Omental fat pad (tissue), 3 donors: ENCODE measurements at regions not wholly inside any gene's neighbourhood (a gene's known extent, or its start where the extent isn't known, plus 50 kb on each side); places are given as distances from the start of the nearest gene placed in this dataset.

ENCODE experiments used
- ATAC-seq: fragments of 150-250 bp; one replicate; pipeline ENCODE4 v1.9.1; 2016; ENCODE audit warnings: mild to moderate bottlenecking, moderate library complexity; ENCODE audit not compliant: low FRiP score
- DNase-seq: peaks from one replicate; pipeline ENCODE4 v3.0.0-alpha.2; 2019; ENCODE audit warnings: low spot score
- TF ChIP-seq, protein P1 (sequence below), 3 donors: fragments of 450-650 bp; IDR thresholded peaks; one replicate each; pipeline ENCODE4 v1.5.1; 2016 to 2017; ENCODE audit warnings: antibody characterized with exemption in 3 of 3, mild to moderate bottlenecking in 3 of 3, moderate library complexity in 2 of 3

DNA sequence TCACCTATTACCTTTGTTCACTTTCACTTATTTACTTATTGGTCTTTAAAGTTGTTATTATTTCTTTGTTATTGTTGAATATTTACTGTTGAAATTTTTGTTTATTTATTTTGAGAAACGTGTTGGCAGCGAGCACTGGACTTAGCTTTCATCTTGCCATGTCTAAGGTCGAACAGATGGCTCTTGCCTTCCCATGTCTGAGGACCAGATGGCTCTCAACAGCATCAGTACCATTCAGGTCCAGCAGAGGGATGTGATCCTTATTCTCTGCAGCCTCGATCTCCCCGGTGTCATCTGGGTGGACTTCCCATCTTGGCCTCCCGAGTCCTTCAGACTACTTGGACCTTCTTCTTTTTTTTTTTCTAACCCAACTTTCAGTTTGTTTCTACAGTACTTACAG is 1437.6 kb downstream of the UQCRFS1 start:
- DNase-seq (no peak), ATAC-seq (no peak)
- TF ChIP-seq, protein P1, sequence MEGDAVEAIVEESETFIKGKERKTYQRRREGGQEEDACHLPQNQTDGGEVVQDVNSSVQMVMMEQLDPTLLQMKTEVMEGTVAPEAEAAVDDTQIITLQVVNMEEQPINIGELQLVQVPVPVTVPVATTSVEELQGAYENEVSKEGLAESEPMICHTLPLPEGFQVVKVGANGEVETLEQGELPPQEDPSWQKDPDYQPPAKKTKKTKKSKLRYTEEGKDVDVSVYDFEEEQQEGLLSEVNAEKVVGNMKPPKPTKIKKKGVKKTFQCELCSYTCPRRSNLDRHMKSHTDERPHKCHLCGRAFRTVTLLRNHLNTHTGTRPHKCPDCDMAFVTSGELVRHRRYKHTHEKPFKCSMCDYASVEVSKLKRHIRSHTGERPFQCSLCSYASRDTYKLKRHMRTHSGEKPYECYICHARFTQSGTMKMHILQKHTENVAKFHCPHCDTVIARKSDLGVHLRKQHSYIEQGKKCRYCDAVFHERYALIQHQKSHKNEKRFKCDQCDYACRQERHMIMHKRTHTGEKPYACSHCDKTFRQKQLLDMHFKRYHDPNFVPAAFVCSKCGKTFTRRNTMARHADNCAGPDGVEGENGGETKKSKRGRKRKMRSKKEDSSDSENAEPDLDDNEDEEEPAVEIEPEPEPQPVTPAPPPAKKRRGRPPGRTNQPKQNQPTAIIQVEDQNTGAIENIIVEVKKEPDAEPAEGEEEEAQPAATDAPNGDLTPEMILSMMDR (IDR thresholded peaks at IDR 0.05) = no peak

- DNase-seq (no peak), ATAC-seq (no peak)
- TF ChIP-seq, protein P1 (IDR thresholded peaks at IDR 0.05) = no peak
These were observed 1438.1 kb downstream of the UQCRFS1 start for GRCh38 chr19:27774827-27775226.

GRCh38 chr19:27774337-27774736 is 1438.6 kb downstream of the UQCRFS1 start:
- ATAC-seq (no peak), DNase-seq (no peak)
- TF ChIP-seq, protein P1 (IDR thresholded peaks at IDR 0.05) = no peak

DNA sequence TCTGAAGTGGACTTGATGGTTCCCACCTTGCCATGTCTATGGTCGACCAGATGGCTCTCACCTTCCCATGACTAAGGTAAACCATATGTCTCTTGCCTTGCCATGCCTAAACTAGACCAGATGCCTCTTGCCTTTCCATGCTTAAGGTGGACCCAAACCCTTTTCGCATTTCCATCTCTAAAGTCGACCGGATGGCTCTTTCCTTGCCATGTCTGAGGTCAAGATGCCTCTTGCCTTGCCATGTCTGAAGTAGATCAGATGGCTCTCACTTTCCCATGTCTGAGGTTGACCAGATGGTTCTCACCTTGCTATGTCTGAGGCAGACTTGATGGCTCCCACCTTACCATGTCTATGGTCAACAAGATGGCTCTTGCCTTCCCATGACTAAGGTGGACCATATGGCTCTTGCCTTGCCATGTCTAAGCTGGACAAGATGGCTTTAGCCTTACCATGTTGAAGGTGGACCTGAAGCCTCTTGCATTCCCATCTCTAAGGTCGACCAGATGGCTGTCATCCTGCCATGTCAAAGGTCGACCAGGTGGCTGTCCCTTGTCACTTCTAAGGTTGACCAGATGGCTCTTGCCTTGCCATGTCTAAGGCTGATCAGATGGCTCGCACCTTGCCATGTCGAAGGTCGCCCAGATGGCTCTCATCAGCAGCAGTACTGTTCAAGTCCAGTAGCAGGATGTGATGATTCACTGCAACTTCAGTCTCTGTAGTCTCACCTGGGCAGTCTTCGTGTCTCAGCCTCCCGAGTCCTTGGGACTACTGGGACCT is 1439.4 kb downstream of the UQCRFS1 start:
- DNase-seq (no peak), ATAC-seq (no peak)
- TF ChIP-seq, protein P1 (IDR thresholded peaks at IDR 0.05) = no peak

DNA sequence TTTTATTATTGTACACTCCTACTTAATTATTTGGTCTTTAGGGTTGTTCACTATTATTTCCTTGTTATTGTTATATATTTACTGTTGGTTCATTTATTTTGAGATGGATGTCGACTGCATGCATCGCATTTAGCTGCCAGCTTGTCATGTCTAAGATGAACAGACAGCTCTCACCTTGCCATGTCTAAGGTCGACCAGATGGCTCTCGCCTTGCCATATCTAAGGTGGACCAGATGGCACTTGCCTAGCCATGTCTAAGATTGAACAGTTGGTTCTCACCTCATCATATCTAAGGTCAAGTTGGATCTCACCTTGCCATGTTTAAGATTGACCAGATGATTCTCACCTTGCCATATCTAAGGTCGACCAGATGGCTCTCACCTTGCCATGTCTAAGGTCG is 1440.9 kb downstream of the UQCRFS1 start:
- TF ChIP-seq, protein P1 (IDR thresholded peaks at IDR 0.05) = no peak
- ATAC-seq (no peak), DNase-seq (no peak)

DNA sequence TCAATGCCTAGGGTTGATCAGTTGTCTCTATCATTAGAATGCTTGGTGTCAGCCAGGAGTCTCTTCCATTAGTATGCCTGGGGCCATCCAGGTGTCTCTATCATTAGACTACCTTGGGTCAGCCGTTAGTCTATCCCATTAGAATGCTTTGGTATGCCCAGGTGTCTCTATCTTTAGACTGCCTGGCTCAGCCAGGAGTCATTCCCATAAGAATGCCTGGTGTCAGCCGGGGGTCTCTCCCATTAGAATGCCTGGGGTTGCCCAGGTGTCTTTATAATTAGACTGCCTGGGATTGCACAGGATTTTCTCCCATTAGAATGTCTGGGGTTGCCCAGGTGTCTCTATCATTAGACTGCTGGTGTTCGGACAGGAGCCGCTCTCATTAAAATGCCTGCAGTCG is 1442.9 kb downstream of the UQCRFS1 start:
- ATAC-seq (no peak), DNase-seq (no peak)
- TF ChIP-seq, protein P1 (IDR thresholded peaks at IDR 0.05) = no peak

- no peak for DNase-seq
- ATAC-seq = no peak
- TF ChIP-seq, protein P1 (IDR thresholded peaks at IDR 0.05) = no peak
These were observed 1445.7 kb downstream of the UQCRFS1 start for GRCh38 chr19:27767234-27767633.
